ENCODE measurements at regions not wholly inside any gene's neighbourhood (a gene's known extent, or its start where the extent isn't known, plus 50 kb on each side); places are given as distances from the start of the nearest gene placed in this dataset.

DNA sequence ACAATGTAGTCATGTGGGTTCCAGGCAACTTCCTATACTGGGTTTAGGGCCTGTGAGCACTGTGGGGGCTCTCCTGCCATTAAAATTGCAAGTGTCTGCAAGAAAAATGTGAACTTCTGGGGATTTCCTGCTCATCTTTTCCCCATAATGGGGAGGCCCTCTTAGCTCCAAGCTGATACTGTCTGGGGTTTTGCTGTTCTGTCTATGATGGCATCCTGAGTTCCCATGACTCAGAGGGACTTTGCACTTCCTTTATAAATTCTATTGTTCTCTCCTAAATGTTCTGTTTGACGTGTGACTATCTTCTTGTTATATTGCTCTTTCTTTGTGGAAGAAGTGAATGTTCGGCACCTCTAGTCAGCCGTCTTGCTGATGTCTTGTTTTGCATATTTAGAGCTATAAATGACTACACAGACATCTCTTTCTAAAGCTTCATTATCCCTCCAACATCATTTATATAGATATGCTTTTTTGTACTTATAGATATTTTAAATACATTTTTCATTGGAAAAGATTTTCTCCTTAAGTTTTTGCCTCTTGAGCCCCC is 465.8 kb downstream of the NAF1 start:
- TF ChIP-seq, protein P1, sequence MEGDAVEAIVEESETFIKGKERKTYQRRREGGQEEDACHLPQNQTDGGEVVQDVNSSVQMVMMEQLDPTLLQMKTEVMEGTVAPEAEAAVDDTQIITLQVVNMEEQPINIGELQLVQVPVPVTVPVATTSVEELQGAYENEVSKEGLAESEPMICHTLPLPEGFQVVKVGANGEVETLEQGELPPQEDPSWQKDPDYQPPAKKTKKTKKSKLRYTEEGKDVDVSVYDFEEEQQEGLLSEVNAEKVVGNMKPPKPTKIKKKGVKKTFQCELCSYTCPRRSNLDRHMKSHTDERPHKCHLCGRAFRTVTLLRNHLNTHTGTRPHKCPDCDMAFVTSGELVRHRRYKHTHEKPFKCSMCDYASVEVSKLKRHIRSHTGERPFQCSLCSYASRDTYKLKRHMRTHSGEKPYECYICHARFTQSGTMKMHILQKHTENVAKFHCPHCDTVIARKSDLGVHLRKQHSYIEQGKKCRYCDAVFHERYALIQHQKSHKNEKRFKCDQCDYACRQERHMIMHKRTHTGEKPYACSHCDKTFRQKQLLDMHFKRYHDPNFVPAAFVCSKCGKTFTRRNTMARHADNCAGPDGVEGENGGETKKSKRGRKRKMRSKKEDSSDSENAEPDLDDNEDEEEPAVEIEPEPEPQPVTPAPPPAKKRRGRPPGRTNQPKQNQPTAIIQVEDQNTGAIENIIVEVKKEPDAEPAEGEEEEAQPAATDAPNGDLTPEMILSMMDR (IDR thresholded peaks at IDR 0.05): no peak
- intact Hi-C loops (cut with DNase I, micrococcal nuclease): no loop called here
- no peak for DNase-seq

DNA sequence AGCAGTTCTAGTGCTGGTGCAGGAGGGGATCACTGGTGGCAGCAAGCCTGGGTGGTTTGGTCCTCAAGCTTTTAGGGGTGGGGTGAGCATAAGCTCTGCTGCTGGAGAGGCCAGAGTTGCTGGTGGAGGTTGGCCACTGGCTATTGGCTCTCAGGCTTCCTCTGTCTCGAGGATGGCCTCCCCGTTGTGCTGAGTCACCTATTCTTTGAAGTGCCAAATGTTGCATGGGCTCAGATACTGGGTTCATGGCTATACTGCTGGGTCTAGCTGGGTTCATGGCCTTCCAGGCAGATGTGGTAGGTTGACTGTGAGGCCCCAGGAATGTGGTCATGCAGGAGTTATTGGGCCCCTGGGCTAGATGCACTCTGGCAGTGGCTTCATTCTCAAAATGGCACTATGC is 466.3 kb downstream of the NAF1 start:
- peaks cover under 1% of the 10 kb centered on the region for H3K9me3 ChIP-seq
- ATAC-seq (no peak), DNase-seq (no peak)
- H3K36me3 ChIP-seq (ENCODE audit: low read depth): no peaks in the 10 kb centered on the region
- no peak overlapping the region for H3K4me3 ChIP-seq
- TF ChIP-seq, protein P1 (IDR thresholded peaks at IDR 0.05): no peak
- no peaks in the 10 kb centered on the region for H3K4me1 ChIP-seq (ENCODE audit: low read depth)
- intact Hi-C loops (cut with DNase I, micrococcal nuclease): no loop called here

More for the DNA sequence above, 465.8 kb downstream of the NAF1 start:
- H3K36me3 ChIP-seq (ENCODE audit: low read depth): no peaks in the 10 kb centered on the region
- no peak overlapping the region for H3K4me3 ChIP-seq
- no peaks in the 10 kb centered on the region for H3K4me1 ChIP-seq (ENCODE audit: low read depth)
- H3K9me3 ChIP-seq: no peaks in the 10 kb centered on the region
- ATAC-seq: no peak

DNA sequence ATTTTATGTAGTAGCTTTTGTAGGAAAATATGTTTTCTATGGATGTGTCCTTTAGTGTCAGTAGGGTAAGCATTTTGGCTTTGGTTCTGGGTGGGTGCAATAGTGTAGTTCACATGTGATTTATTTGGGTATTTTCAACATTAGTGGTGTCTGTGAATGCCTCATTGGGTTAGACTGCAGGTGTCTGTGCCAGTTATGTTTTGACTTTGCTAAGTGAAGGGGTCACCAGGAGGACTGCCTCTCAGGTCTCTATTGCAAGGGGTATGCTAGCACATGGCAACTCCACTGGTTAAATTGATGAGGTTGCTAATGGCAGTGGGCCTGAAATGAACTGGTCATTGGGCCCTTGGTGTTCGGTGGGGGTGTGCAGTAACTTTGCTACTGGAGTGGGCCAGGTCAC is 467.1 kb downstream of the NAF1 start:
- no peaks in the 10 kb centered on the region for H3K36me3 ChIP-seq (ENCODE audit: low read depth)
- H3K4me1 ChIP-seq (ENCODE audit: low read depth): no peaks in the 10 kb centered on the region
- TF ChIP-seq, protein P1 (IDR thresholded peaks at IDR 0.05): no peak
- ATAC-seq (no peak), DNase-seq (no peak)
- H3K9me3 ChIP-seq: peaks cover 4% of the 10 kb centered on the region
- intact Hi-C loops (cut with DNase I, micrococcal nuclease): no loop called here
- no peak overlapping the region for H3K4me3 ChIP-seq

DNA sequence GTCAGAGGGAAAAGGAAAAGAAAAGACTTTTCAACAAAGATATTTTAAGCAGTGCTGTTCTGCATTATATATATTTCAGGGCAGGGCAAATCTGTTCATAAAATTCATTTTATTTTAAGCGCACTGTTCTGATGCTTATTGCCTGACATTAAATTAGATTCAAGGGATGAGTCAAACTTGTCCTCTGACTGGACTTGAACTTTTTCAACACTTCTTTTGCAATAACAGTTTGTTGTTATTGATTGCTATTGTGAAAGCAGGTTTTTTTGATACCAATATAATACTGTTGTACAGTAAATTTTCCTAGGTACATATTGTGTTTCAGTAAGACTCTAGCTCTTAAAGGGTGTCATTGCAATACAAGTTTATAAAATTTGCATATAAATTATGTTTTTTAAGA is 481.3 kb downstream of the NAF1 start:
- TF ChIP-seq, protein P1 (IDR thresholded peaks at IDR 0.05): no peak
- DNase-seq: no peak
- H3K9me3 ChIP-seq: no peaks in the 10 kb centered on the region
- H3K36me3 ChIP-seq (ENCODE audit: low read depth): no peaks in the 10 kb centered on the region
- H3K4me3 ChIP-seq: no peak overlapping the region
- intact Hi-C loops (cut with DNase I, micrococcal nuclease): no loop called here
- ATAC-seq: no peak
- H3K4me1 ChIP-seq (ENCODE audit: low read depth): no peaks in the 10 kb centered on the region

DNA sequence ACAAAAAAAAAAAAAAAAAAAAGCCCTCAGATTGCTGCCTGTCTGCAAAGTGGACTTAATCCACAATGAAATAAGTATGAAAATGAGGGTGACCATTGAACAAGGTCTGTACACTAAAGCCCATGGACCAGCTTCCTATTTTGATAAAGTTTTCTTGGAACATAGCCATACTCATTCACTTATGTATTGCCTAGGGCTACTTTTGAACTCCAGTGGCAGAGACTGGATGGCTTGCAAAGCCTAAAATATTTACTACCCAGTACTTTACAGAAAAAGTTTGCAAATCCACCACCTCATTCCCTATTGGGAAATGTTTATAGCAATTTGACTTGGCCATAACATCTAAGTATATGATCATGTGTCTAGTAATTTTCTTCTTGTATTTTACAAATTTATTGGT is 481.7 kb downstream of the NAF1 start:
- DNase-seq (no peak), ATAC-seq (no peak)
- intact Hi-C loops (cut with DNase I, micrococcal nuclease): no loop called here
- H3K4me1 ChIP-seq (ENCODE audit: low read depth): no peaks in the 10 kb centered on the region
- H3K36me3 ChIP-seq (ENCODE audit: low read depth): no peaks in the 10 kb centered on the region
- no peaks in the 10 kb centered on the region for H3K9me3 ChIP-seq
- no peak overlapping the region for H3K4me3 ChIP-seq
- TF ChIP-seq, protein P1 (IDR thresholded peaks at IDR 0.05): no peak

DNA sequence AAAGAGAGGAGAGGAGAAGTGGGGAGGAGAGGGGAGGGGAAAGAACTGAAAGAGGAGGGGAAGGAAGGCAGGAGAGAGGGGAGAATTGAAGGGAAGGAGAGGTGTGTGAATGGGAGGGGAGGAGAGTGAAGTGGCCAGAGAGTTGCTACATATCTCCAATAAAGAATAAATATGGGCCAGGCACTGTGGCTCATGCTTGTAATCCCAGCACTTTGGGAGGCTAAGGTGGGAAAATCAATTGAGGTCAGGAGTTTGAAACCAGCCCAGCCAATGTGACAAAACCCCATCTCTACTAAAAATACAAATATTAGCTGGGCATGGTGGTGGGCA is 482.4 kb downstream of the NAF1 start:
- TF ChIP-seq, protein P1 (IDR thresholded peaks at IDR 0.05): no peak
- no peak overlapping the region for H3K4me3 ChIP-seq
- no peaks in the 10 kb centered on the region for H3K36me3 ChIP-seq (ENCODE audit: low read depth)
- intact Hi-C loops (cut with DNase I, micrococcal nuclease): no loop called here
- DNase-seq (no peak), ATAC-seq (no peak)
- no peaks in the 10 kb centered on the region for H3K4me1 ChIP-seq (ENCODE audit: low read depth)
- H3K9me3 ChIP-seq: peaks cover 1% of the 10 kb centered on the region
